Vagina (tissue), 2 donors: ENCODE measurements at regions not wholly inside any gene's neighbourhood (a gene's known extent, or its start where the extent isn't known, plus 50 kb on each side); places are given as distances from the start of the nearest gene placed in this dataset.

ENCODE experiments used
- DNase-seq, 2 donors: peaks; one replicate each; pipeline ENCODE4 v3.0.0-alpha.2; 2017; ENCODE audit errors: extremely low spot score in 2 of 2
- H3K27ac ChIP-seq: fragments of 200-600 bp; sonication (generic); one replicate; pipeline ENCODE4 v1.5.1; 2019
- H3K27me3 ChIP-seq: fragments of 200-600 bp; sonication (generic); one replicate; pipeline ENCODE4 v1.5.1; 2019
- H3K36me3 ChIP-seq, 2 donors: fragments of 200-600 bp; sonication (generic); one replicate each; pipeline ENCODE4 v1.5.1; 2017 to 2019
- H3K4me1 ChIP-seq: fragments of 200-600 bp; sonication (generic); one replicate; pipeline ENCODE4 v1.5.1; 2019
- H3K4me3 ChIP-seq, 2 donors: fragments of 200-600 bp; sonication (generic); 1 replicate in 1 of 2; 2 replicates in 1 of 2; pipeline ENCODE4 v1.5.1; 2016 to 2019
- H3K9me3 ChIP-seq: fragments of 200-600 bp; sonication (generic); one replicate; pipeline ENCODE4 v1.5.1; 2019
- CTCF ChIP-seq, 3 experiments: fragments of 450-650 bp in 2 of 3; fragments of 200-600 bp in 1 of 3; sonication (generic) in 1 of 3; IDR thresholded peaks; one replicate each; pipeline ENCODE4 v1.5.1; 2017 to 2019; ENCODE audit warnings: antibody characterized with exemption in 3 of 3, mild to moderate bottlenecking in 2 of 3, moderate library complexity in 2 of 3
- POLR2A ChIP-seq, 2 donors: fragments of 450-650 bp; IDR thresholded peaks; one replicate each; pipeline ENCODE4 v1.6.1; 2017; ENCODE audit warnings: antibody characterized with exemption in 2 of 2, mild to moderate bottlenecking in 2 of 2, moderate library complexity in 2 of 2
- POLR2AphosphoS5 ChIP-seq, 2 donors: sonication (generic); formaldehyde crosslinking; IDR thresholded peaks; one replicate each; pipeline ENCODE4 v1.9.0; 2017; ENCODE audit warnings: antibody characterized with exemption in 2 of 2, mild to moderate bottlenecking in 2 of 2, low read depth in 1 of 2; ENCODE audit not compliant: insufficient read depth in 1 of 2
- intact Hi-C: fragments of 100-400 bp; cut with DNase I; formaldehyde crosslinking; loops from one replicate; pipeline ENCODE4 v1.15.1; 2023

DNA sequence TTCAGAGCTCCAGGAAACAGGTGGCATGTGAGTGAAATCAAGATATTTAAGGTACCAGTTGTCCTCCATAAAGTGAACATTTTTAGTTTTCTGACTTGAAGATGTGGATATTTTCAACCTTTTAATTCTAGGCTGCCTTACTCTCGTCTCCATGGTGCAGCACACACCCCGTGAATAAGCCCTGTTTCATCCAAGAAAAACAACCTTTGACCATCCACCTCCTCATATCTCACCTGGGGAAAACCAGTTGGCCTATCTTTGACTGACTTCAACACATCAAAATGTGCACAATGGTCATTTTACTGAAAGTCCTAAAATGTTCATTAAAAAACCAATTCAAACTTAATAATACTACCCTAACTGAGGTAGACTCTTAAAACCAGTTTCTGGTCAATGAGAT, 73.8 kb upstream of the CD2AP start:
- TF ChIP-seq POLR2A (IDR thresholded peaks at IDR 0.05) (no peak), CTCF (IDR thresholded peaks at IDR 0.05) (no peak), POLR2AphosphoS5 (IDR thresholded peaks at IDR 0.05; ENCODE audit: insufficient read depth in 1 of 2, low read depth in 1 of 2) (no peak)
- H3K4me1 ChIP-seq = no peaks in the 10 kb centered on the region
- intact Hi-C loops = loop anchor here (10.0 kb wide), 1 partner anchor 381 kb away; the partner anchor contains the start of gene OPN5
- H3K4me3 ChIP-seq = no peak overlapping the region
- no peaks in the 10 kb centered on the region for H3K27me3 ChIP-seq
- H3K36me3 ChIP-seq = no peaks in the 10 kb centered on the region
- no peaks in the 10 kb centered on the region for H3K9me3 ChIP-seq
- H3K27ac ChIP-seq = no peak overlapping the region
- DNase-seq = no peak

- H3K36me3 ChIP-seq = no peaks in the 10 kb centered on the region
- H3K4me1 ChIP-seq = no peaks in the 10 kb centered on the region
- no peaks in the 10 kb centered on the region for H3K27me3 ChIP-seq
- intact Hi-C loops = loop anchor here (10.0 kb wide), 1 partner anchor 380 kb away; the partner anchor contains the start of gene OPN5
- TF ChIP-seq POLR2AphosphoS5 (IDR thresholded peaks at IDR 0.05; ENCODE audit: insufficient read depth in 1 of 2, low read depth in 1 of 2) = no peak
- TF ChIP-seq CTCF (IDR thresholded peaks at IDR 0.05) = no peak
- TF ChIP-seq POLR2A (IDR thresholded peaks at IDR 0.05) = no peak
- H3K9me3 ChIP-seq = no peaks in the 10 kb centered on the region
- no peak for DNase-seq
- no peak overlapping the region for H3K27ac ChIP-seq
- no peak overlapping the region for H3K4me3 ChIP-seq
Observed at GRCh38 chr6:47404435-47404834, 73.2 kb upstream of the CD2AP start.

- no peaks in the 10 kb centered on the region for H3K4me1 ChIP-seq
- no peaks in the 10 kb centered on the region for H3K36me3 ChIP-seq
- TF ChIP-seq POLR2AphosphoS5 (IDR thresholded peaks at IDR 0.05; ENCODE audit: insufficient read depth in 1 of 2, low read depth in 1 of 2) (no peak), CTCF (IDR thresholded peaks at IDR 0.05) (no peak), POLR2A (IDR thresholded peaks at IDR 0.05) (no peak)
- no peak for DNase-seq
- H3K27me3 ChIP-seq = no peaks in the 10 kb centered on the region
- no peak overlapping the region for H3K4me3 ChIP-seq
- intact Hi-C loops = loop anchor here (10.0 kb wide), 1 partner anchor 380 kb away; the partner anchor contains the start of gene OPN5
- H3K9me3 ChIP-seq = no peaks in the 10 kb centered on the region
- no peak overlapping the region for H3K27ac ChIP-seq
Observed at GRCh38 chr6:47405273-47405672, 72.3 kb upstream of the CD2AP start.

- intact Hi-C loops = loop anchor here (10.0 kb wide), 1 partner anchor 377 kb away; the partner anchor contains the start of gene OPN5
- Histone ChIP-seq H3K4me1 (no peaks in the 10 kb centered on the region), H3K27ac (no peak overlapping the region), H3K4me3 (no peak overlapping the region), H3K9me3 (no peaks in the 10 kb centered on the region), H3K27me3 (no peaks in the 10 kb centered on the region), H3K36me3 (no peaks in the 10 kb centered on the region)
- no peak for TF ChIP-seq POLR2A (IDR thresholded peaks at IDR 0.05)
- DNase-seq = no peak
Observed at GRCh38 chr6:47407300-47408281, 70.0 kb upstream of the CD2AP start.

- TF ChIP-seq POLR2AphosphoS5 (IDR thresholded peaks at IDR 0.05; ENCODE audit: insufficient read depth in 1 of 2, low read depth in 1 of 2) (peak in 1 of 2 donors; percentile 39), POLR2A (IDR thresholded peaks at IDR 0.05) (no peak), CTCF (IDR thresholded peaks at IDR 0.05) (peak; percentile 65 to 82 (median 81))
- Histone ChIP-seq H3K4me3 (peak overlapping the region; percentile 33 to 41), H3K4me1 (peaks cover 7% of the 10 kb centered on the region), H3K36me3 (no peaks in the 10 kb centered on the region), H3K27ac (no peak overlapping the region), H3K9me3 (no peaks in the 10 kb centered on the region), H3K27me3 (no peaks in the 10 kb centered on the region)
- intact Hi-C loops = no loop called here
- DNase-seq = no peak
Observed at GRCh38 chr6:47413752-47414422, 63.7 kb upstream of the CD2AP start.
